ENCODE measurements at regions not wholly inside any gene's neighbourhood (a gene's known extent, or its start where the extent isn't known, plus 50 kb on each side); places are given as distances from the start of the nearest gene placed in this dataset.
"Not testable (repeated sequence)": the region's sequence is repeated elsewhere in the genome, so short reads cannot be mapped to it uniquely, and the experiment has no call there.

- WGBS, result 94% methylated on average over 2 of the region's 2 CpGs
- Histone ChIP-seq H3K36me3 (ENCODE audit: insufficient read depth) (no peaks in the 10 kb centered on the region), H3K4me3 (ENCODE audit: low read depth, low read length) (no peak overlapping the region), H3K27ac (ENCODE audit: low read depth) (no peak overlapping the region), H3K4me1 (ENCODE audit: insufficient read depth) (no peaks in the 10 kb centered on the region)
- DNase-seq (ENCODE audit: extremely low spot score), result no peak
Observed at GRCh38 chr7:81110673-81111072, 191.8 kb upstream of the SEMA3C start.

- H3K27ac ChIP-seq (ENCODE audit: low read depth), result no peak overlapping the region
- no peaks in the 10 kb centered on the region for H3K36me3 ChIP-seq (ENCODE audit: insufficient read depth)
- no peak overlapping the region for H3K4me3 ChIP-seq (ENCODE audit: low read depth, low read length)
- no peak for DNase-seq (ENCODE audit: extremely low spot score)
- no peaks in the 10 kb centered on the region for H3K4me1 ChIP-seq (ENCODE audit: insufficient read depth)
- WGBS, result 71% methylated on average over 3 of the region's 3 CpGs
Observed at GRCh38 chr7:81098213-81098612, 179.4 kb upstream of the SEMA3C start.

- 78% methylated on average over 3 of the region's 3 CpGs for WGBS
- no peaks in the 10 kb centered on the region for H3K4me1 ChIP-seq (ENCODE audit: insufficient read depth)
- no peak overlapping the region for H3K4me3 ChIP-seq (ENCODE audit: low read depth, low read length)
- DNase-seq (ENCODE audit: extremely low spot score), result no peak
- H3K27ac ChIP-seq (ENCODE audit: low read depth), result no peak overlapping the region
- H3K36me3 ChIP-seq (ENCODE audit: insufficient read depth), result no peaks in the 10 kb centered on the region
Observed at GRCh38 chr7:81094952-81095351, 176.1 kb upstream of the SEMA3C start.

GRCh38 chr7:81081616-81082015, 162.8 kb upstream of the SEMA3C start:
- Histone ChIP-seq H3K4me1 (ENCODE audit: insufficient read depth) (no peaks in the 10 kb centered on the region), H3K36me3 (ENCODE audit: insufficient read depth) (no peaks in the 10 kb centered on the region), H3K4me3 (ENCODE audit: low read depth, low read length) (no peak overlapping the region), H3K27ac (ENCODE audit: low read depth) (no peak overlapping the region)
- DNase-seq (ENCODE audit: extremely low spot score), result no peak

GRCh38 chr7:81080553-81080952, 161.7 kb upstream of the SEMA3C start:
- WGBS, result 58% methylated on average over 1 of the region's 1 CpG
- no peak for DNase-seq (ENCODE audit: extremely low spot score)
- Histone ChIP-seq H3K4me3 (ENCODE audit: low read depth, low read length) (no peak overlapping the region), H3K36me3 (ENCODE audit: insufficient read depth) (no peaks in the 10 kb centered on the region), H3K4me1 (ENCODE audit: insufficient read depth) (no peaks in the 10 kb centered on the region), H3K27ac (ENCODE audit: low read depth) (no peak overlapping the region)

DNA sequence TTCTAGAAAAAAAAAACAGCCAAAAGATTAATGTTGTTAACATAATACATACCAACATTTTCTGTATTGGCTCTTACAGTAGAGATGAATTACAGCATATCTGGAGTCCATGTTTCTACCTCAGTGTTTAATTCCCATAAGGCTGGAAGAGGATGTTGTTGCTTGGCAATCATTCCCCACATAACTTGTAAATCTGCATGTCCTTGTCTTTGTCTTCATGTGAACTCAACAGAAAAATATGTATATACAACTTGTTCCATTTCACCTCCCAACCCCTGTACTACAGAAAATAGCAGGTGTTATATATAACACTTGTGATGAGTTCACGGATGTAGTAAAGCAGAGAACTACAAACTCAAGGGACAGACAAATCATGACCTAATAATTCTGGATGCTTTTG, 160.9 kb upstream of the SEMA3C start:
- Histone ChIP-seq H3K27ac (ENCODE audit: low read depth) (no peak overlapping the region), H3K4me3 (ENCODE audit: low read depth, low read length) (no peak overlapping the region), H3K36me3 (ENCODE audit: insufficient read depth) (no peaks in the 10 kb centered on the region), H3K4me1 (ENCODE audit: insufficient read depth) (no peaks in the 10 kb centered on the region)
- no peak for DNase-seq (ENCODE audit: extremely low spot score)
- WGBS, result 45% methylated on average over 1 of the region's 1 CpG

GRCh38 chr7:81075150-81075549, 156.3 kb upstream of the SEMA3C start:
- H3K4me1 ChIP-seq (ENCODE audit: insufficient read depth), result no peaks in the 10 kb centered on the region
- WGBS, result 75% methylated on average over 2 of the region's 2 CpGs
- H3K4me3 ChIP-seq (ENCODE audit: low read depth, low read length), result no peak overlapping the region

GRCh38 chr7:81074406-81074805, 155.6 kb upstream of the SEMA3C start:
- H3K4me1 ChIP-seq (ENCODE audit: insufficient read depth), result no peaks in the 10 kb centered on the region
- DNase-seq (ENCODE audit: extremely low spot score), result no peak
- no peak overlapping the region for H3K27ac ChIP-seq (ENCODE audit: low read depth)
- no peak overlapping the region for H3K4me3 ChIP-seq (ENCODE audit: low read depth, low read length)
- WGBS, result 82% methylated on average over 3 of the region's 3 CpGs
- H3K36me3 ChIP-seq (ENCODE audit: insufficient read depth), result no peaks in the 10 kb centered on the region

More at GRCh38 chr7:81075150-81075549, 156.3 kb upstream of the SEMA3C start:
- no peak for DNase-seq (ENCODE audit: extremely low spot score)
- no peak overlapping the region for H3K27ac ChIP-seq (ENCODE audit: low read depth)
- H3K36me3 ChIP-seq (ENCODE audit: insufficient read depth), result no peaks in the 10 kb centered on the region

GRCh38 chr7:81073931-81074251, 155.0 kb upstream of the SEMA3C start:
- H3K36me3 ChIP-seq (ENCODE audit: insufficient read depth), result no peaks in the 10 kb centered on the region
- no peaks in the 10 kb centered on the region for H3K4me1 ChIP-seq (ENCODE audit: insufficient read depth)
- no peak for DNase-seq (ENCODE audit: extremely low spot score)
- 87% methylated on average over 1 of the region's 1 CpG for WGBS
- H3K4me3 ChIP-seq (ENCODE audit: low read depth, low read length), result no peak overlapping the region
- H3K27ac ChIP-seq (ENCODE audit: low read depth), result no peak overlapping the region

DNA sequence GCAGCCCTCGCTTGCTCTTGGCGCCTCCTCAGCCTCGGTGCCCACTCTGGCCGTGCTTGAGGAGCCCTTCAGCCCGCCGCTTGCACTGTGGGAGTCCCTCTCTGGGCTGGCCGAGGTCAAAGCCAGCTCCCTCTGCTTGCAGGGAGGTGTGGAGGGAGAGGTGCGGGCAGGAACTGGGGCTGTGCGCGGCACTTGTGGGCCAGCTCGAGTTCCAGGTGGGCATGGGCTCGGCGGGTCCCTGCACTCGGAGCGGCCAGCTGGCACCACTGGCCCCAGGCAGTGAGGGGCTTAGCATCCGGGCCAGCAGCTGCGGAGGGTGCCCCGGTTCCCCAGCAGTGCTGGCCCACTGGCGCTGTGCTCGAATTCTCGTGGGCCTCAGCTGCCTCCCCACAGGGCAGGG, 152.1 kb upstream of the SEMA3C start:
- H3K4me3 ChIP-seq (ENCODE audit: low read depth, low read length), result no peak overlapping the region
- no peak for DNase-seq (ENCODE audit: extremely low spot score)
- whole genome bisulfite sequencing, result 98% methylated on average over 21 of the region's 21 CpGs

DNA sequence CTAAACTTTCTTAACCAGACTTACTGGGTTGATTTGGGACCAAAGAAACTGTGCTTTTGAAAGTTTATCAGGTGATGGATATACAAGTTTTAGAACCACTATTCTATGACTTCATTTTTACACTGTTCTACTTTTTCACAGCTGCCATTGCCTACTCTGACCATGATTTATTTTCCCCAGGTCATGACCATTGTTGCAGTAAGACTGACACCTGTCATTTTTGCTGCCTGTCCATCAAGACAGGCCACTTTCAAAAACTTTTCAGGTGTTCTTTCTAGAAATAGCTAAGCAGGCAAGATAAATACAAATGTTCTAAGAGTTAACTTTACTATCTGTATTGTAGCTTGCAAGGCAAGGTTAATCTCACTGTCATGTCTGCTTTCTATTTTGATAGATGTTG, 147.9 kb upstream of the SEMA3C start:
- DNase-seq (ENCODE audit: extremely low spot score), result no peak
- no peak overlapping the region for H3K4me3 ChIP-seq (ENCODE audit: low read depth, low read length)
- H3K4me1 ChIP-seq (ENCODE audit: insufficient read depth), result no peaks in the 10 kb centered on the region
- no peak overlapping the region for H3K27ac ChIP-seq (ENCODE audit: low read depth)
- H3K36me3 ChIP-seq (ENCODE audit: insufficient read depth), result no peaks in the 10 kb centered on the region

More for the DNA sequence above, 152.1 kb upstream of the SEMA3C start:
- H3K4me1 ChIP-seq (ENCODE audit: insufficient read depth), result no peaks in the 10 kb centered on the region
- H3K27ac ChIP-seq (ENCODE audit: low read depth), result no peak overlapping the region
- no peaks in the 10 kb centered on the region for H3K36me3 ChIP-seq (ENCODE audit: insufficient read depth)

DNA sequence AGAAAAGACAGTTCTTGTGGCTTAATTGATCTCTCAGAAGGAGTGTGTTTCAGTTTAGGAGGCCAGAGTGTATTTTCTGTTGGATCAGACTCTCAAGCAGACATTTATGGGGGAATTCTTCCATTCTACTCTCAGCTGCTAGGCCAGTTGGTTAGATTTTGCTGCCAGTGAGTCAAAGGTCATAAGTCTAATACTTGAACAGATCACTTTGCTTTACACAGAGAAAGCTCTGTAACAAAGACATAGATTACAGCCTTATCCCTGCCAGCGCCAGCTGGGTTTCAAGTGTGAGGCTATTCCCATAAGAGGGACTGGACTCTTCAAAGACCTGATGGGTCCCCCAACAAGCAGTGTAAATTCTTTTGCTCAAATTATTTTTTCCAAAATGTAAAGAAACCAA, 145.6 kb upstream of the SEMA3C start:
- Histone ChIP-seq H3K4me1 (ENCODE audit: insufficient read depth) (no peaks in the 10 kb centered on the region), H3K36me3 (ENCODE audit: insufficient read depth) (no peaks in the 10 kb centered on the region), H3K27ac (ENCODE audit: low read depth) (no peak overlapping the region), H3K4me3 (ENCODE audit: low read depth, low read length) (no peak overlapping the region)
- no peak for DNase-seq (ENCODE audit: extremely low spot score)
- 54% methylated on average over 1 of the region's 1 CpG for WGBS

DNA sequence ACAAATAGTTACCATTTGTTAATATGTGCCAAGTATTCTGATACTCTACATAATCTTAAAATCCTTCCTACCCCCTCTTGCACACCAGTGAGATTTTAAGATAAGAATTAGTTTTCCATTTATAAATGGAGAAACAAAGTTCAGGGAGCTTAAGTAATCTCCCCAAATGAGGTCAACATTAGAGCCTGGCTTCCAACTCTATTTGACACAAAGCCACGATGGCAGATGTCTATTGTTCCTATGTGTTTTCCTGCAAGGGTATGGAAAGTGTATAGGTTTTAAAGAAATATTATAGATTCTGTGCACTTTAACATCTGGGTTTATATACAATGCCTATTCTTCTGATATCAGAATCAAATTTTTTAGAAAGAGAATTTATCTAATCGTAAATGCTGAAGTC, 143.9 kb upstream of the SEMA3C start:
- Histone ChIP-seq H3K4me1 (ENCODE audit: insufficient read depth) (no peaks in the 10 kb centered on the region), H3K27ac (ENCODE audit: low read depth) (no peak overlapping the region), H3K4me3 (ENCODE audit: low read depth, low read length) (no peak overlapping the region), H3K36me3 (ENCODE audit: insufficient read depth) (no peaks in the 10 kb centered on the region)
- DNase-seq (ENCODE audit: extremely low spot score), result no peak
- 31% methylated on average over 2 of the region's 2 CpGs for WGBS

DNA sequence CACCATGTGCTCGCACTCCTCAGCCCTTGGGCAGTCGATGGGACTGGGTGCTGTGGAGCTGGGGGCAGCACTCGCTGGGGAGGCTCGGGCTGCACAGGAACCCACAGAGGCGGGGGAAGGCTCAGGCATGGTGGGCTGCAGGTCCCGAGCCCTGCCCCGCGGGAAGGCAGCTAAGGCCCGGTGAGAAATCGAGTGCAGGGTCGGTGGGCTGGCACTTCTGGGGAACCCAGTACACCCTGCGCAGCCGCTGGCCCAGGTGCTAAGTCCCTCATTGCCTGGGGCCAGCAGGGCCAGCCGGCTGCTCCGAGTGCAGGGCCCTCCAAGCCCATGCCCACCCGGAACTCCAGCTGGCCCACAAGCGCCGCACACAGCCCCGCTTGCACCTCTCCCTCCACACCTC, 138.6 kb upstream of the SEMA3C start:
- not testable (repeated sequence) for H3K4me1 ChIP-seq (ENCODE audit: insufficient read depth); H3K36me3 ChIP-seq (ENCODE audit: insufficient read depth); H3K4me3 ChIP-seq (ENCODE audit: low read depth, low read length); H3K27ac ChIP-seq (ENCODE audit: low read depth); DNase-seq (ENCODE audit: extremely low spot score)
- WGBS, result 95% methylated on average over 19 of the region's 19 CpGs

DNA sequence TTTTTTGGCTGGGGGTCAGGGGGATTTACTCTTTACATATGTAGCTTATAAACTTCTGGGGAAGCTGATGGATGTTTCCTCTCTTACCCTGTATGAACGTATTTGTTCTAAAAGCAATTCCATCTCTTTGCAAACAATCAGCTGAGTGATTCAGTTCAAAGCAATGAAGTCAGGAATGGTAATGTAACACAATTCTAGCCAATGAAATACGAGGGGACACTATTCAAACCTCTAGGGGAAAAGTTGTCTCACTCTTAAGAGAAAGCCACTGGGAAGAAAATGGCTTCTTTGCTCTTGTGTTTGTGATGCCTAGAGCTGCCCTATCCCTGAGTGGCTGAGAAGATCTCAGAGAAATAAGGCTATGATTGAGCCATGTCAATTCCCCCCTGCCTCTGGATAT, 134.8 kb upstream of the SEMA3C start:
- 72% methylated on average over 2 of the region's 2 CpGs for WGBS

More for the DNA sequence above, 134.8 kb upstream of the SEMA3C start:
- H3K36me3 ChIP-seq (ENCODE audit: insufficient read depth), result no peaks in the 10 kb centered on the region
- H3K4me3 ChIP-seq (ENCODE audit: low read depth, low read length), result no peak overlapping the region
- H3K27ac ChIP-seq (ENCODE audit: low read depth), result no peak overlapping the region
- DNase-seq (ENCODE audit: extremely low spot score), result no peak
- H3K4me1 ChIP-seq (ENCODE audit: insufficient read depth), result no peaks in the 10 kb centered on the region

Measured in urinary bladder (tissue), 3 donors.